RWPE1 (cell line): ENCODE measurements at regions not wholly inside any gene's neighbourhood (a gene's known extent, or its start where the extent isn't known, plus 50 kb on each side); places are given as distances from the start of the nearest gene placed in this dataset.

Experiments used
- CTCF ChIA-PET: fragments of 350-600 bp; sonication (Branson Sonifier 250); formaldehyde crosslinking; extraction: SDS; loops from one replicate; lab custom pipeline; 2021; lab: Yijun Ruan, JAX
- POLR2A ChIA-PET: fragments of 400-600 bp; formaldehyde crosslinking; extraction: SDS; loops from one replicate; lab custom pipeline; 2020; ENCODE audit warnings: antibody characterized with exemption; ENCODE audit not compliant: low non-redundant PET; lab: Yijun Ruan, JAX
- DNase-seq: peaks from one replicate; pipeline ENCODE4 v3.0.0; 2012; ENCODE audit warnings: low spot score
- H3K27ac ChIP-seq: fragments of 450-650 bp; 2 replicates; pipeline ENCODE4 v1.5.1; 2017
- CTCF ChIP-seq: fragments of 450-650 bp; conservative IDR thresholded peaks from 2 replicates; pipeline ENCODE4 v1.5.1; 2017; ENCODE audit warnings: low read depth, mild to moderate bottlenecking

- ChIA-PET POLR2A (no interaction called here), CTCF (no interaction called here)
- no peak overlapping the region for H3K27ac ChIP-seq
- no peak for TF ChIP-seq CTCF
- DNase-seq = no peak
Observed at GRCh38 chr7:8988267-8988666, 554.9 kb downstream of the NXPH1 start.

DNA sequence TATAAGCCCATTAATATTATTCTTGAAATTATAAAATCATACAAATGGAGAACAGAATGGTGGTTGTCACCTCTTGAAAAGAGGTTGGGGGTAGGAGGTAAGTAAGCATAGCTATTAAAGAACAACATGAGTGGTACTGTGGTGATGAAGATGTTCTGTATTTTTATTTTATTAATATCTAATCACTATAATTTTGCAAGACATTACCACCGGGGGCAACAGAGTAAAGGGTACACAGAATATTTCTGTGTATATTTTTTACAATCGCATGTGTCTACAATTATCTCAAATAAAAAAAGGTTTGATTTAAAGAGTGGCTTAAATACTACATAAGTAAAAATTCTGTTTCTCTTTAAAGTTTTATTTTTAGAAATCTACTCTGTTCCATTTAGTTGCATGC lies 557.8 kb downstream of the NXPH1 start:
- no peak for TF ChIP-seq CTCF
- no peak overlapping the region for H3K27ac ChIP-seq
- DNase-seq = no peak
- ChIA-PET POLR2A (no interaction called here), CTCF (interaction anchor here (0.5 to 0.6 kb wide), 2 partner anchors 8 to 480 kb away, joined by 3 to 4 read pairs; no protein-coding TSS in a partner anchor)

DNA sequence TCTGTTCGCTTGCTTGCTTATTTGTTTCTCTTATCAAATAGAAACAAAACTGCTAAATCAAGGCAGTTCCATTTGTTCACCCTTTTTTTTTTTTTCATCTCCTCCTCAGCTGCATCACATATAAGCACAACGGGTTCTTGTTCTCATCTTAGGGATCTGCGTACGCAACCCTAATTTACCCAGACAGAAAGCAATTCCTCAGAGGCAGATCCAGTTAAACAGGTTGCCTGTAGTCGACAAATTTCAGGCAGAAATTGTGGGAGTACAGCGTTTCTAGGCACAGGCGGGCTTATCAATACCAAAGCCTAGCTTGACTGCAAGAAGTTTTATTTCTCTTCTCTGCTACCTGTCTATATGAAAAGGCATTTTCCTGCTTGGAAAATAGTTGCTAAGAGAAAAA lies 565.4 kb downstream of the NXPH1 start:
- no peak overlapping the region for H3K27ac ChIP-seq
- ChIA-PET CTCF (no interaction called here), POLR2A (no interaction called here)
- no peak for TF ChIP-seq CTCF
- no peak for DNase-seq

DNA sequence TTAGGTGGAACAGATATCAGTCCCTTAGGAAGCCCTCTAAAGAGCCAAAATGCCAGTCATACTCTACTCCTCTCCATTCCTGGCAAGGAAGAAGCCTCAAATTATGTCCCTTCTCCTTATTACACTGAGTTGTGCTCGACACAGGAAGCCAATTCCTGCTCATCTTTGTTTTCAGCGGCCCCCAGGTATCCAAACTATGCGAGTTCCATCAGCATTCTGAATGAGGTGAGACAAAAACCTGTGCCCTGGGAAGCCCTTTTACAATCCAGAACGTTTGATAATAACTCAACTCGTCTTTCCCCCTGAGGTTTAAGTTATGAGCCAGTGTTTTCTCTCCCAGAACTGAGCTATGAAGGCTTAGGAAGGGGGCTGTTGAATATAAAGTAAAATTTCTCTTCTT lies 580.5 kb downstream of the NXPH1 start:
- TF ChIP-seq CTCF = no peak
- H3K27ac ChIP-seq = no peak overlapping the region
- POLR2A ChIA-PET = no interaction called here
- CTCF ChIA-PET = no interaction called here
- DNase-seq = no peak

GRCh38 chr7:9017286-9017685 lies 583.9 kb downstream of the NXPH1 start:
- no peak for DNase-seq
- ChIA-PET POLR2A (no interaction called here), CTCF (no interaction called here)
- no peak for TF ChIP-seq CTCF
- no peak overlapping the region for H3K27ac ChIP-seq

GRCh38 chr7:9022456-9022855 lies 589.0 kb downstream of the NXPH1 start:
- no peak overlapping the region for H3K27ac ChIP-seq
- POLR2A ChIA-PET = no interaction called here
- CTCF ChIA-PET = no interaction called here

More at GRCh38 chr7:9022456-9022855, 589.0 kb downstream of the NXPH1 start:
- no peak for DNase-seq
- TF ChIP-seq CTCF = no peak
